Glomerular visceral epithelial cell (primary cell): ENCODE measurements at regions not wholly inside any gene's neighbourhood (a gene's known extent, or its start where the extent isn't known, plus 50 kb on each side); places are given as distances from the start of the nearest gene placed in this dataset.
"Not testable (repeated sequence)": the region's sequence is repeated elsewhere in the genome, so short reads cannot be mapped to it uniquely, and the experiment has no call there.

Source experiments
- DNase-seq: peaks from one replicate; pipeline ENCODE4 v3.0.0-alpha.2; 2016; ENCODE audit errors: extremely low spot score

DNA sequence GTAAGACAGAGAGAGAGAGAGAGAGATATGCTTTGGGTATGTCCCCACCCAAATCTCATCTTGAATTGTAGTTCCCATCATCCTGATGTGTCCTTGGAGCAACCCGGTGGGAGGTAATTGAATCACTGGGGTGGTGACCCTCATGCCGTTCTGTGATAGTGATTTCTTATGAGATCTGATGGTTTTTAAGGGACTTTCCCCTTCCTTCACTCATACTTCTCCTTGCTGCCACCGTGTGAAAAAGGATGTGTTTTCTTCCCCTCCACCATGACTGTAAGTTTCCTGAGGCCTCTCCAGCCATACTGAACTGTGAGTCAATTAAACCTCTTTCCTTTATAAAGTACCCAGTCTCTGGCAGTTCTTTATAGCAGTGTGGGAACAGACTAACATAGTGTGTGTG, 60.3 kb downstream of the EOMES start:
- no peak for DNase-seq

DNA sequence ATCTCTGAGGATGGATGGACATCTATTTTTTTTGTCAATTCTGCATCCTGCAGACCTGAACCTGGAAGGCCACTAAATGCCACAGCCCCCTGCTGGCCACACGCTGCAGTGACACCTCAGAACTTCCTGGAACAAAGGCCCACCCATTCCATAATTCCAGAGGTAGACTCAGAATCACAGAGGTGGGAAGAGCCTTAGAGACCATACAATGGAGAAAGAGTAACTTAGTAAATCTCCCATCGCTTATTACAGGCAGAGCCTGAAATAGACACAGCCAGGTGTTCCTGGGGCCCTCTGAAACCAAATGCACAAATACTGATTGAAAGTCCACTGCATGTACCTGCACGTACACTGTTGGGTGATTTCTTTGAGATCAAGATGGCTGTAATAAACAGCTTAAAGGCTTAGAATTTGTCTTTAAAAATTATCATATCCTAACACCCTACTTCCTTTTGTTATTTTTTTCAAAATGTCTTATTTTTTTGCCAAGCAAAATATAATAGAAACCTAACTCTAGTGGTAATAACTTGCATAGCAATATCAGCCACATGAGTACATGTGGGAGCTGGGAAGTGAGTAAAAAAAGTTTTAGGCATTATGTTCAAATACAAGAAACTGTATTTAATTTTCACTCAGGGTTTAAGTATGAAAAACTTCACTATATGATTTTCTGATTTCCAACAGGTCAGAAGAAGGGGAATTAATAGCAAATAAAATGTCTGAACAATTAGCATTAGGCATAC, 62.7 kb downstream of the EOMES start:
- peak; percentile 61 for DNase-seq

DNA sequence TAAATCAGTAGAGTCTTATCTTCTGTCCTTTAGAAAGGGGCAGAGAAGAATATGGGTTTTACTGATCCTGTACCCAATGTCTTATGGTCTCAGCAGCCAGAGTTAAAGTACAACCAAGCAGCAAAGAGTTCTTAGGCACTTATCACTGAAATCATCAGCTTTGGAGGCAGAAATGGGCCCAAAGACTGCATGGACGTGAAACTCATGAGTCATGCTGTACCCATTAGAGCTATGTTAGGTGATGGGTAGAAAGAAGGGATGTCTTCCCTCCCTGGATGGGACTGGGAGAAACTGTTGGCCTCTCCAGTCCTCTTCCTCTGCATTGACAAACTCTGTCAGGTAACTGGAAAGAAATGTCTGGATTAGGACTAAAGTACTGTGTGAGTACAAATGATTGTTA, 63.4 kb downstream of the EOMES start:
- DNase-seq, result no peak

DNA sequence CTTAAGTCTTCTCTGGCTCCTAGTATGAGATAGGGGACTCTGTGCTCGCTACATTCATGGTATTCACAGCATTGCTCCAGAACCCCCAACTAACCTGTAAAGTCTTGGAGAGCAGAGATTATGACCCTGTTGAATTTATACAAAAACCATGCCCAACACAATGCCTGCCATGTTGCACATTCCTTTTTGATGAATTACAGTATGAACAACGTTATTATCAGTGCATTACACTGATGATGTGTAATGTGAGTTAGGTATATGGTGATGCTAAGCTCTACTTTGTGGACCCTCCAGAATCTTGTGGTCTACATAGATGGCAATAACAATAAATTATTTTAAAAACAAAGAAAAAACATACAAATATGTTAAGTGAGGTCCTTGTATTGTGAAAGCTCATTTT, 64.3 kb downstream of the EOMES start:
- no peak for DNase-seq

DNA sequence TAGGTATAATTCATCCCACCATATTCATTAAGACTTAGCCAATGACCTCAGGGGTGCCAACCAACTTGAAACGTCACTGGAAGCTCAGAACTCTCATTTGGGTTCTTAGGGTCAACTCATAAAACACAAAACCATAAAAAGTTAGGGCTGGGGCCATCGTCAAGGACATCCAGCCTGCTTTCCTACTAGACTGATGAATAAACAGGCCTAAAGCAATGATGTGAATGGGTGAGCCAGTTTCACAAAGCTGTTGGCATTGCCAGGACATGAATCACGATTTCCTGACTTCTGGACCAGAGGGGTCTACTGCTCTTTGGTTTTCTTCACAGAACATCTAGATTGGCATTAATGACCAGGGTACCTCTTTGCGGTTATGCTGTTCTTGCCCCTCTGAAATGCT, 64.7 kb downstream of the EOMES start:
- no peak for DNase-seq

DNA sequence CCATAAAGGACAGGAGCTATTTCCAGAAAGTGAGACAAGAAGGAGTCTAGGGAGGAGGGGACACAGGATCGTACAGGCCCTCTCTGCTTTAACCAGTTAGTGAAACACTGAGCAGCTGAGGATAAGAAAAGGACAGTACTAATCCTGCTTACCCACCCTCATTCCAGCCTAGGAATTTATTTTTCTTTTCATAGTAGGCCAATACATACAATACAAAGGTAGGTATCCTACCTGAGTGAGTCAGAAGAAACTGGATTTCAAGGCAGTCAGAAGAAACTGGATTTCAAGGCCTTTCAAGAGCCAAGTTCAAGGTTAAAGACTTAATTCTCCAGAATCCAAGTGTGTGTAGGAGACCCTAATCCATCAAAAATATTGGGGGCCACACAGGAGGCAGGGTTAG, 65.3 kb downstream of the EOMES start:
- no peak for DNase-seq

DNA sequence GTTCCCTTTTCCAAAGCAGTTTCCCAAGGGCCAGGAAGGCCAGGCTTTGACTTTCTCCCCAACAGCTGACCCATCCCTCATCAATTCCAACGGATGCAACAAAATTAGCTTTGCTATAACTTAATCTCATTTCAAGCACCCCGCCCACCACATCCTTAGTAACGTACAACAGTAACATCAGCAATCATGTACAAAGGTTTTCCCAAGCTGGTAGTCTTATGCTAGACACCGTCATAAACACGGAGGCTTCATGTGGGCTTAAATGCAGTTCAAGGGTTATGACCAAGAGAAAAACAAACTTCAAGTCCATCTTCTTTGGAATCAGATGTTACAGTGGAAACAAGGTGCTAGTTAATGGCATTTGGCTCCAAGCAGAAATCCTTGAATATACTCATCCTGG, 66.6 kb downstream of the EOMES start:
- DNase-seq, result no peak

DNA sequence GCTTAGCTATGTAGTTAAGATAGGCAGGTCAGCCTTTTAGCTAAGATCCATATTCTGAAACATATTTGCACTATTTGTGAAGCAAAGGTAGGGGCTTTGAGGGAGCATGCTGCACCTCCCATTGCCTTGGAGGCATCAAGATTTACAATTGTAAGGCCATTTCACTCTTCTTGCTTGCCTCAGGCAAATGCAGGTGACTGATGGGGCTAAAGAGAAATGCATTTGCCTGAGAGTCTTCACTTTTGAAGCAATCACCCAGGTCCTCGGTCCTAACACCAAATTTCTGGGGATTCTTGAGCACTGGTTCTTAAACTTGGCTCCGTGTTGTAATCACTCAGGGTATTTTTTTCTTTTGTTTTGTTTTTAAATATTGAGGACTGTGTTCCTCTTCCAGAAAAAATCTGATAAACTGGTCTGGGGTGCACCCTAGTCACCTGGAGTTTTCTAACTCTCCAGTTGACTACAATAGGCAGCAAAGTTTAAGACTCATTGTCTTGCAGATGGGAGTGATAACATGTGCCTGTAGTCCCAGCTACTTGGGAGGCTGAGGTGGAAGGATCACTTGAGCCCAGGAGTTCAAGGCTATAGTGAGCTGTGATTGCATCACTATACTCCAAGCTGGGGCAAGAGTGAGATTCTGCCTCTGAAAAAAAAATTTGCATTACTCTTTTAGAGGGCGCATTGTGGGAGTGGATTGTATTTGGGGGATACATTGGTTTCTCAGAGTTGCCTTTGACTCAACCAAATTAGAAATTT, 68.1 kb downstream of the EOMES start:
- no peak for DNase-seq

DNA sequence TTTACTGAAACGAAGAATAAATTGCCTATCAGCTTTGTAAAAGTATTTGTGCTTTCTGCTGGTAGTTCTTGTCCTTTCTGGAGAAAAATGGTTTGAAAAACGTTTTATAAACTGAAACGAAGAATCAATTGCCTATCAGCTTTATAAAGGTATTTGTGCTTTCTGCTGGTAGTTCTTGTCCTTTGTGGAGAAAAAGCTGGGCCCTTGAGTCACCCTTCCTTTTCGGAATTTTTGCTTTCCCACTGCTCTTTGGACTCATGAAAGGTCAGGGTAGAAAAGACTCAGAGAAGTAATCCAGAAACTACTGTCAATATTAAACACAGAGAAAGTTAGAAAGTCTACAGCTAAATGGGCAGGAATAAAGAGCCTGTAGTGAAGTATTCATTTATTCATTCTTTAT, 72.8 kb downstream of the EOMES start:
- DNase-seq, result no peak

DNA sequence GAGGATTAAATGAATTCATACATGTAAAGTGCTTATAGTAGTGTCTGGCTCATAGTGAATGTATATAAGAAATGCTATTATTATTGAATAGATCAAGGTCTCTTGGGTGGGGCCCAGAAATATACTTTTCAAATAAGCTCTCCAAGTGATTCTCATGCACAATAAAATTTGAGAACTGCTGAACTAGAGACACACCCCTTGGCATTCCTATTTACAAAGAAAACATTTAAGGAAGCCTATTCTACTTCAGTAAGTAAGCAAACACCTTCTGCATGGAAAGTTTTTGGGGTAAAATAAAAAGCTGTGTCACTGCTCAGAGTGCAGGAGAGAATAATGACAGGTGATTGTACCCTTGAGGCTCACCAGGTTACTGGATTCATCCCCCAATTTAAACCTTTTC, 75.2 kb downstream of the EOMES start:
- no peak for DNase-seq

DNA sequence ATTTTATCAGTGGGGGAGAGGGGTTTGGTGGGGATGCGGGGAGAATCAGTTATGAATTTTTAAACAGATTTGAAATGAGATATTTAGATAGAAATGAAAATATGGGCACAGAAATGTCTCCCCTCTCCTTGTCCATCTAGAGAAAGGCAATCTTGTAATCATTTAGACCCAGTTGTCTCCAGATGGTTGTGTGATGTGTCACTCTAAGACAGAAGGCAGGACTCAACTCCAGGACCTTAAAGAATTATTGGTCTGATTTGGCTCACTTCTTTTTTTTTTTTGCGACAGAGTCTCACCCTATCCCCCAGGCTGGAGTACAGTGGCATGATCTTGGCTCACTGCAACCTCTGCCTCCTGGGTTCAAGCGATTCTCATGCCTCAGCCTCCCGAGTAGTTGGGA, 77.2 kb downstream of the EOMES start:
- no peak for DNase-seq

DNA sequence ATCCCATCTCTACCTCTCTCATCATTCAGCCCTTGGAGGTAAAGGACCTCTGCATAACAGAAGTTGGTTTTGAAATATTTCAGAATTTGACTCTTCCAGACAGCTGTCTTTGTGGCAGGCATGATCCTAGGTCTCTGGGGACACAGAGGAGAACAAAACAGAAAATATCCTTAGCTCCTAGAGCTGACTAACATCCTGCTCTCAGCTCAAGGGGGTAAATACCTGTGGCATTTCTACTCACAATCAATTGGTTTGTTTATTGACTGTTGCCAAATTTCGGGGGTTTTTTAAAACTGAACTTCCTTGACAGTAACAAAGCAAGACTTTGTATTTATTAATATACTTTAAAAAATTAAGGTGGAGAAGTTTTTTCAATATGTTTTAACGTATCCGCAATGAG, 78.8 kb downstream of the EOMES start:
- DNase-seq, result no peak

DNA sequence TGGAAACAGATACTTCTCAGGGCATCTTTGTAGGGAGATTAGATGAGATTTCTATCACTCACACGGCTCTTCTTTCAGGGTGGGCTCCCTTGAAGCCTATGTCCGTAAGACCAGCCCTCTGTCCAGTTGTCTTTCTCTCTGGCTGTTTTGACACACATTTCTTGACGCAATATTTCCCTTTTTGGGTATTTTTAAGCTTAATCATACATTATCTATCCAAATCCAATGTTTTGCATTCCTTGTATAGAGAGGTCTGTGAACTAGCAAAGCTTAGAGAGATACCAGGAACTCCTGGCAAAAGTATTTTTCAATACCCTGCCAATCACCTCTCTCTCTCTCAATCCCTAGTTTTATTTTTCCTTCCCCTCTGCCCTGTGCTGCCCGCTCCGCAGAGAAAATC, 79.3 kb downstream of the EOMES start:
- DNase-seq, result no peak

DNA sequence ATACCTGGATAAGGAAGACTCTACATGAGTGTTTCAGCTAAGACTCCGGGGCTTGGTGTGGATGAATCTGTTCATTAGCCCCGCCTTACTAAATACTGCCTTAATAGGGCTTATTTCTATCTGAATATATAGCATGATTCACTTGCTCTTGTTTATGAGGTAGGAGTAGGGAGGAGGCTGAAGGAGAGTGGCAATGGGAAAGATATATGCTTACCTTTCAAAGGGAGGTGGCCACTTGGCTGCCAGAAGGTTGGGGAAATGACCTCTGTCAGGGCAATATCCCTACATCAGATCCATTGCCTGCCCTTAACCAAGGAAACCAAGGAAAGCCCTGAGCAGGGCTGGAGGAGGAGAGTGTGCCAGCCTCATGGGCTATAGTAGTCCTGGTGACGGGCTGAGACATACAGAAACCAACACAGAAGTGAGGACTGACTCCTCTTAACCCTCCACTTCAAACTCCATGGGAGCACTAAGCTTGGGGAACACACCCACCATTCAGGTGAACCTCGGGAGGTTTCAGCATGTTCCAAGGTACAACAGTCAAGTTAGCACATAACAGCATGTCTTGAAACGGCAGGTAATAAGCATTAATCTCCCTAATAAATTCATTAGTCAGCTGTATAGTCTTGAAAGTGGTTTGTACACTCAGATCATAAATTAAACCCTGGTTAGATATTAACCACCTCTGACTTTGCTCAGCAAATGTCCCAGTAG, 80.1 kb downstream of the EOMES start:
- DNase-seq, result no peak

DNA sequence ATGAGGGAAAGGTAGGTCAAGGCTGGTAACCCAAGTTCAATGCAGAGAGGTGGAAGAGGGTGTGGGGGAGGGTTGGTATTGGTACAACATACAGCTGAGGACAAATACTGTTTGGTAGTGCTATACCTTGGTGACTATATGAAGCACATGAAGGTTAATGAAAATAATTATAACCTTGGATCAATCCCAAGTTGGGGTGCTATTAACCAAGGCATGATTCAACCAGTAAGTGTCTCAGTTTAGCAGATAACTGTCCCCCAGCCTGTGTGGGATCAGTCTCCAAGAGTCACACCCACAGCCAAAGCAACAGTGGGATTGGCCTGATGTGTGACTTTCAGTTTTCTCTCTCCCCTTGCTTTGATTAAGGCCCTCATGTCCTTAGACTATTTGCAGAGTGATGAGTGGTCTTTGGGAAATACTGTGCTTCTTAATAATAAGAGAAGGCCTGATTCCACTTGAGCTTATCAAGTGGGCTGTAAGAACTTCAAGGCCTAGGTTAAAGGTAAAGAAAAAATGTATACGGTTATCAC, 80.8 kb downstream of the EOMES start:
- DNase-seq, result no peak

DNA sequence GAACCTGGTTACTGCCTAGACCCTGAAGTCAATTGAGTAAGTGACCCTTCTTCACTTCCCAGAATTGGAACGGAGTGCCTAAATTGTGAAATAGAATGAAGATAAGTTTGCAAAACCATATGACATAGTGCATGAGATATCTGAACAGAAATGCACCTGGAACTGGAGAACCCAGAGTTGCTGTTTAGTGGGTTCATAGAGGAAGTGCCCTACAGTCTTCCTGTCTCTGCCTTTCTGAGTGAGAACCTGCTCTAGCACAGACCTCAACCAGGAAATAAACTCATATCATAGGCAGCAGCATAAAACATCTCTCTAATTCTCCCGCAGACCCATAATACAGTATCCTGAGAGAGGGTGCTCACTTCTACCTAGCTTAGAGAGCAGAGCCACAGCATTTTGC, 82.9 kb downstream of the EOMES start:
- DNase-seq, result no peak

DNA sequence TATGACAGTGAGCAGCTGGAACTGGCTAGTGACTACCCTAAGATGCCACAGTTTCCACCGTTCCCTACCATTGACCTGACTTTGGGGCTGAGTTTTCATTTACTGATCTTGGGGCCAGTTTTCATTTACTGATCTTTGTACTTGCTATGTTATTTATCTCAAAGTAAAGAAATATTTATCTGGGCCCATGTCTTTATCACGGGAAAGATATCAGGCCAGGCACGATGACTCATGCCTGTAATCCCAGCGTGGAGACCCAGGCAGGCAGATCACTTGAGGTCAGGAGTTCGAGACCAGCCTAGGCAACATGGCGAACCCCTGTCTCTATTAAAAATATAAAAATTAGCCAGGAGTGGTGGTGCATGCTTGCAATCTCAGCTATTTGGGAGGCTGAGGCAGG, 83.5 kb downstream of the EOMES start:
- no peak for DNase-seq

DNA sequence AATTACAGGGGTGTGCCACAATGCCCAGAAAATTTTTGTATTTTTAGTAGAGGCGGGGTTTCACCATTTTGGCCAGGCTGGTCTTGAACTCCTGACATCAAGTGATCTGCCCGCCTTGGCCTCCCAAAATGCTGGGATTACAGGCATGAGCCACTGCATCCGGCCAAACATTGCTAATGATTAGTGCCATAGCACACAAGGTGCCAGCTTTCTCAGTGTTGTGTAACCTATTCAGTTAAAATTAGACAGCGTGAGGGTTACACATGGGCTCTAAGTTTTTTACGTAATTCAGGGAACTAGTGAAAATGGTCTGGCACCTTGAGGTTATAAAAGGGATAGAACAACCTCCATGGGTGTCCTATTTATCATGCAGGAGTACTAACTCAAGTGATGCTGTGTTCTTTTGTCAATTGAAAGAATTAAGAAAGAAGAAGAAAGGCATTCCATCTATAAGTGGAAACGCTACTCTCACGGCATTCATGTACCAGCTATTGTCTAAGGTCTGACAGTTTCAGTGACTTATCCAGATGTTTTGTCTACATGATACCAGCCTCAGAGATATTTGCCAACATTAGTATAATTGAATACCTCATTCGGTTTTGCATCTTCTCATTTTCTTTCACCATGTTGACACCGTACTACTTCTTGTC, 84.7 kb downstream of the EOMES start:
- no peak for DNase-seq

DNA sequence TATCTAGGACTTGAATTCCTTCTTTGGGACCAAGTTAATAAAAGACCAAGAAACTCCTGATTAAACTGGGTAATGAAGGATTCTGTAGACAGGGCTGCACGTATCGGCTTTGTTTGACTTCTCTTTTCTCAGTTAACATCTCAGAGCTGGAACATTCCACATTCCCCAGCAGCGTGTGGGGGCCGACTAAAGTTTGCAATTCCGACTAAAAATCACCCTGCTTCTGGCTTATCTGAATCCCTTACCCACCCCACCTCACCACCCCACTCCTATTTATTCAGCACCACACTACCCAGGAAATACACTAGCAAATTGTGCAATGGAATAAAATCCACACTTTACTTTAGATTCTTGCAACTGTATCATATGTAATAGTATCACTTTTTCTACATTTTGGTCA, 87.1 kb downstream of the EOMES start:
- DNase-seq, result not testable (repeated sequence)

DNA sequence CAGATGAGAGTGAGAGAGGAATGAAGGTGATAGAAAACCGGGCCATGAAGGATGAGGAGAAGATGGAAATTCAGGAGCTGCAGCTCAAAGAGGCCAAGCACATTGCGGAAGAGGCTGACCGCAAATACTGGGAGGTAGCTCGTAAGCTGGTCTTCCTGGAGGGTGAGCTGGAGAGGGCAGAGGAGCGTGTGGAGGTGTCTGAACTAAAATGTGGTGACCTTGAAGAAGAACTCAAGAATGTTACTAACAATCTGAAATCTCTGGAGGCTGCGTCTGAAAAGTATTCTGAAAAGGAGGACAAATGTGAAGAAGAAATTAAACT, 88.9 kb downstream of the EOMES start:
- peak; percentile 62 for DNase-seq

DNA sequence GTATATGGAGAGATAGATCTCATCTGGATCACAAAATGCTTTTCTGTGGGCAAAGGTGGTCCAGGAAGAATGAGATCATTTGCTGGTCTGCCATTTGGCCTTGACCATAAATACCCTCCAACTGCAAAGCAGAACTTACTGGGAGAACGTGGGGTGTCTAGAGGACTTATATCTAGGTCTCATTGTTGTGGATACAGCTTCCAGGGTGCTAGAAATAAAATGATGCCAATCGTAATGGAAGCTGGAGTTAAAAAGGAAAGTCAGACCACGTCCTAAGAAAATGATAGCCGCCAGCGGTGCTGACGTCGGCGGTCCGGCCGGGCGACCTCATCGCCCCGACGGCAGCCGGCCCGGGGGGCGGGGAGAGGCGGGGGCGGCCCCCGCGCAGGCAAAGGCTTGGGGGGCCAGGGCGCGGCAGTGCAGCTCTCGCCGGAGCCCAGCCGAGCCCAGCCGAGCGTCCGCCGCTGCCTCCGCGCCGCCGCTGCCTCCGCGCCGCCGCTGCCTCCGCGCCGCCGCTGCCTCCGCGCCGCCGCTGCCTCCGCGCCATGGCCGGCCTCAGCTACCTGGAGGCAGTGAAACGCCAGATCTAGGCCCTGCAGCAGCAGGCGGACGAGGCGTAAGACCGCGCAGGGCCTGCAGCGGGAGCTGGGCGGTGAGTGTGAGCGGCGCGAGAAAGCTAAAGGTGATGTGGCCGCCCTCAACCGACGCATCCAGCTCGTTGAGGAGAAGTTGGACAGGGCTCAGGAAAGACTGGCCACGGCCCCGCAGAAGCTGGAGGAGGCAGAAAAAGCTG, 89.5 kb downstream of the EOMES start:
- DNase-seq, result peak; percentile 56

DNA sequence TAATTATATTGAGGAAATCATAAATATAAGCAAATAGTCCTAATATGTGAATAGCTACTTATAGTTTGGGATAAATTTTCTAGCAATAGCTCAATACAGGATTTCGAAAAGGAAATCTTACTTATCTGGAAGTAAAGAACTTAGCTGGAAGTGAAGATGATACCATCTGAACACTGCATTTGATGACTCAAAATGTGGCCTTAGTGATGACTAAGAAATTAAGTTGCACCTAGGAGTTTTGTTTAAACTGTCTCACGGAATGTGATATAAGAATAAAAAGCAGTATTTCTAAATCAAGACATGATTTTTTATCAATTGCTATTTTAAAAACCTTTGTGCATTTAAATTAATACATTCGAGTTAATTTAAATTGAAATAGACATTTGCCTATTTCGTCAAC, 91.2 kb downstream of the EOMES start:
- DNase-seq, result peak; percentile 18
